Stimulated activated CD4-positive, alpha-beta T cell treated with anti-CD3 and anti-CD28 coated beads, Interleukin-15, amount 100 ng/mL, for 1 hour (primary cell): ENCODE measurements at regions not wholly inside any gene's neighbourhood (a gene's known extent, or its start where the extent isn't known, plus 50 kb on each side); places are given as distances from the start of the nearest gene placed in this dataset.

ENCODE experiments used
- DNase-seq, 2 donors: peaks; one replicate each; pipeline ENCODE4 v3.0.0-alpha.2; 2020; ENCODE audit warnings: low read depth in 1 of 2, low spot score in 1 of 2

GRCh38 chr5:15263942-15264341 lies 236.0 kb upstream of the FBXL7 start:
- DNase-seq = no peak

- DNase-seq = no peak
Measured at GRCh38 chr5:15263406-15263805, 236.6 kb upstream of the FBXL7 start.

GRCh38 chr5:15261269-15261995 lies 238.5 kb upstream of the FBXL7 start:
- no peak for DNase-seq

GRCh38 chr5:15260356-15261268 lies 239.4 kb upstream of the FBXL7 start:
- DNase-seq = no peak

GRCh38 chr5:15256485-15256884 lies 243.5 kb upstream of the FBXL7 start:
- no peak for DNase-seq

- DNase-seq = no peak
Measured at GRCh38 chr5:15255576-15255975, 244.4 kb upstream of the FBXL7 start.

- DNase-seq = no peak
Measured at GRCh38 chr5:15254607-15255006, 245.4 kb upstream of the FBXL7 start.

GRCh38 chr5:15252331-15252730 lies 247.6 kb upstream of the FBXL7 start:
- DNase-seq = no peak

- DNase-seq = no peak
Measured at GRCh38 chr5:15249152-15249551, 250.8 kb upstream of the FBXL7 start.

GRCh38 chr5:15248731-15249130 lies 251.2 kb upstream of the FBXL7 start:
- no peak for DNase-seq

GRCh38 chr5:15245913-15246312 lies 254.1 kb upstream of the FBXL7 start:
- no peak for DNase-seq

GRCh38 chr5:15243301-15244020 lies 256.5 kb upstream of the FBXL7 start:
- no peak for DNase-seq

- no peak for DNase-seq
Measured at GRCh38 chr5:15241216-15241821, 258.7 kb upstream of the FBXL7 start.

- DNase-seq = no peak
Measured at GRCh38 chr5:15238006-15238405, 262.0 kb upstream of the FBXL7 start.

GRCh38 chr5:15236911-15237508 lies 263.0 kb upstream of the FBXL7 start:
- DNase-seq = no peak

- DNase-seq = no peak
Measured at GRCh38 chr5:15234911-15235310, 265.1 kb upstream of the FBXL7 start.

GRCh38 chr5:15234366-15234765 lies 265.6 kb upstream of the FBXL7 start:
- no peak for DNase-seq

- DNase-seq = no peak
Measured at GRCh38 chr5:15233566-15233965, 266.4 kb upstream of the FBXL7 start.

GRCh38 chr5:15222156-15222555 lies 277.8 kb upstream of the FBXL7 start:
- DNase-seq = no peak

GRCh38 chr5:15220642-15221173 lies 279.3 kb upstream of the FBXL7 start:
- no peak for DNase-seq

- no peak for DNase-seq
Measured at GRCh38 chr5:15215056-15215455, 284.9 kb upstream of the FBXL7 start.
